WTC11 (cell line): ENCODE measurements at regions not wholly inside any gene's neighbourhood (a gene's known extent, or its start where the extent isn't known, plus 50 kb on each side); places are given as distances from the start of the nearest gene placed in this dataset.

Experiments
- ATAC-seq: fragments of 200-7000 bp; cut with Tn5 transposase; 2 replicates; pipeline ENCODE4 v1.10.0; 2021; ENCODE audit warnings: mild to moderate bottlenecking, moderate library complexity
- CTCF ChIA-PET: fragments of 300-600 bp; sonication (Branson Sonifier 250); formaldehyde crosslinking; loops from one replicate; lab custom pipeline; 2021; ENCODE audit warnings: antibody characterized with exemption; lab: Charles Lee
- POLR2A ChIA-PET: fragments of 350-600 bp; sonication (Branson Sonifier 250); formaldehyde crosslinking; loops from one replicate; lab custom pipeline; 2021; ENCODE audit warnings: antibody characterized with exemption; lab: Charles Lee
- DNase-seq: peaks from one replicate; pipeline ENCODE4 v3.0.0; 2021; ENCODE audit warnings: low spot score
- H3K27ac Mint-ChIP-seq: 2 replicates; pipeline ENCODE4 v1.8.0; 2021; ENCODE audit warnings: mixed read lengths
- H3K27me3 Mint-ChIP-seq: 2 replicates; pipeline ENCODE4 v1.8.0; 2021; ENCODE audit warnings: low read depth, mild to moderate bottlenecking, moderate library complexity, mixed read lengths
- H3K36me3 Mint-ChIP-seq: 2 replicates; pipeline ENCODE4 v1.8.0; 2021; ENCODE audit warnings: mixed read lengths
- H3K4me1 Mint-ChIP-seq: 2 replicates; pipeline ENCODE4 v1.8.0; 2022; ENCODE audit warnings: mixed read lengths
- H3K4me3 Mint-ChIP-seq: 2 replicates; pipeline ENCODE4 v1.8.0; 2021; ENCODE audit warnings: mild to moderate bottlenecking, moderate library complexity, mixed read lengths
- H3K9me3 Mint-ChIP-seq: 2 replicates; pipeline ENCODE4 v1.8.0; 2021; ENCODE audit warnings: mixed read lengths
- CREB1 ChIP-seq: sonication (generic); formaldehyde crosslinking; IDR thresholded peaks from 2 replicates; pipeline ENCODE4 v1.8.0; 2023; ENCODE audit warnings: mild to moderate bottlenecking, missing genetic modification reagents
- ESRRA ChIP-seq: sonication (generic); formaldehyde crosslinking; IDR thresholded peaks from 2 replicates; pipeline ENCODE4 v1.8.1; 2022; ENCODE audit warnings: mild to moderate bottlenecking, missing genetic modification reagents, borderline replicate concordance
- ETV6 ChIP-seq: sonication (generic); formaldehyde crosslinking; IDR thresholded peaks from 2 replicates; pipeline ENCODE4 v1.8.1; 2022; ENCODE audit warnings: mild to moderate bottlenecking, missing genetic modification reagents
- FOXJ3 ChIP-seq: sonication (generic); formaldehyde crosslinking; IDR thresholded peaks from 2 replicates; pipeline ENCODE4 v1.9.0; 2021; ENCODE audit warnings: missing genetic modification reagents, mild to moderate bottlenecking, borderline replicate concordance
- FOXP4 ChIP-seq: sonication (generic); formaldehyde crosslinking; IDR thresholded peaks from 2 replicates; pipeline ENCODE4 v1.8.0; 2022; ENCODE audit warnings: mild to moderate bottlenecking, missing genetic modification reagents
- NR1H2 ChIP-seq: sonication (generic); formaldehyde crosslinking; IDR thresholded peaks from 2 replicates; pipeline ENCODE4 v1.9.0; 2021; ENCODE audit warnings: mild to moderate bottlenecking, moderate library complexity, missing genetic modification reagents
- RORB ChIP-seq: fragments of 250-450 bp; sonication (Bioruptor Pico); IDR thresholded peaks from 2 replicates; pipeline ENCODE4 v1.9.0; 2021; ENCODE audit warnings: mild to moderate bottlenecking
- SP1 ChIP-seq: sonication (generic); formaldehyde crosslinking; conservative IDR thresholded peaks from 2 replicates; pipeline ENCODE4 v1.8.1; 2022; ENCODE audit warnings: missing genetic modification reagents
- TCF7 ChIP-seq: sonication (generic); formaldehyde crosslinking; IDR thresholded peaks from 2 replicates; pipeline ENCODE4 v1.8.0; 2022; ENCODE audit warnings: mild to moderate bottlenecking, low read depth, missing genetic modification reagents, moderate library complexity
- TEAD1 ChIP-seq: sonication (generic); formaldehyde crosslinking; IDR thresholded peaks from 2 replicates; pipeline ENCODE4 v1.8.0; 2022; ENCODE audit warnings: mild to moderate bottlenecking, missing genetic modification reagents
- USF1 ChIP-seq: sonication (generic); formaldehyde crosslinking; IDR thresholded peaks from 2 replicates; pipeline ENCODE4 v1.8.0; 2022; ENCODE audit warnings: mild to moderate bottlenecking, missing genetic modification reagents
- ZNF317 ChIP-seq: sonication (generic); formaldehyde crosslinking; IDR thresholded peaks from 2 replicates; pipeline ENCODE4 v1.8.1; 2023; ENCODE audit warnings: low read depth, mild to moderate bottlenecking, moderate library complexity, missing genetic modification reagents, borderline replicate concordance
- ZNF423 ChIP-seq: fragments of 250-450 bp; sonication (Bioruptor Pico); IDR thresholded peaks from 2 replicates; pipeline ENCODE4 v2.1.2; 2022; ENCODE audit warnings: mild to moderate bottlenecking, moderate library complexity
- ZNF532 ChIP-seq: fragments of 250-450 bp; sonication (Bioruptor Pico); IDR thresholded peaks from 2 replicates; pipeline ENCODE4 v1.9.0; 2021; ENCODE audit warnings: mild to moderate bottlenecking, borderline replicate concordance
- TF ChIP-seq, protein P1 (sequence below): sonication (generic); formaldehyde crosslinking; IDR thresholded peaks from 2 replicates; pipeline ENCODE4 v1.8.1; 2023; ENCODE audit warnings: mild to moderate bottlenecking, missing genetic modification reagents, borderline replicate concordance
- TF ChIP-seq, protein P2 (sequence below): fragments of 250-450 bp; sonication (Bioruptor Pico); IDR thresholded peaks from 2 replicates; pipeline ENCODE4 v1.9.0; 2021; ENCODE audit warnings: moderate library complexity, mild to moderate bottlenecking, inconsistent platforms, borderline replicate concordance
- TF ChIP-seq, protein P3 (sequence below): sonication (generic); formaldehyde crosslinking; IDR thresholded peaks from 2 replicates; pipeline ENCODE4 v1.8.0; 2023; ENCODE audit warnings: missing genetic modification reagents

DNA sequence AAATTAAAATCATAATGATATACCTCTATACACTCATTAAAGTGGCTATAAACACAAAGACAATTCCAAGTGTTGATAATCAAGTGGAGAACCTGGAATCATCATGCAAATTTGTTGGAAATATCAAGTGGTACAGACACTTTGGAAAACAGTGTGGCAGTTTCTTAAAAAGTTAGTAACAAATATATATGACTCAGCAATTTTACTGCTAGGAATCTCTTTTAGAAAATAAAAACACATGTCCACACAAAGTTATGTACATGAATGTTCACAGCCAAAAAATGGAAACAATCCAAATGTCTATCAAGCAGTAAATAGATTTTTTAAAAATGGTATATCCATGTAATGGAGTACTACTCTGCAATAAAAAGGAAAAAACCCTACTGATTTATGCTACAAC, 375.6 kb downstream of the HLX start:
- Mint-ChIP-seq H3K27ac (no peak overlapping the region), H3K36me3 (peaks cover 2% of the 10 kb centered on the region), H3K27me3 (peaks cover 2% of the 10 kb centered on the region; the same call in 1 of the 2 replicates), H3K9me3 (peaks cover 47% of the 10 kb centered on the region), H3K4me3 (no peak overlapping the region), H3K4me1 (no peaks in the 10 kb centered on the region)
- DNase-seq (no peak), ATAC-seq (no peak)
- TF ChIP-seq FOXP4 (CRISPR knock-in tag): no peak
- TF ChIP-seq ESRRA (CRISPR knock-in tag): no peak
- no peak for TF ChIP-seq ZNF423
- TF ChIP-seq, protein P1, sequence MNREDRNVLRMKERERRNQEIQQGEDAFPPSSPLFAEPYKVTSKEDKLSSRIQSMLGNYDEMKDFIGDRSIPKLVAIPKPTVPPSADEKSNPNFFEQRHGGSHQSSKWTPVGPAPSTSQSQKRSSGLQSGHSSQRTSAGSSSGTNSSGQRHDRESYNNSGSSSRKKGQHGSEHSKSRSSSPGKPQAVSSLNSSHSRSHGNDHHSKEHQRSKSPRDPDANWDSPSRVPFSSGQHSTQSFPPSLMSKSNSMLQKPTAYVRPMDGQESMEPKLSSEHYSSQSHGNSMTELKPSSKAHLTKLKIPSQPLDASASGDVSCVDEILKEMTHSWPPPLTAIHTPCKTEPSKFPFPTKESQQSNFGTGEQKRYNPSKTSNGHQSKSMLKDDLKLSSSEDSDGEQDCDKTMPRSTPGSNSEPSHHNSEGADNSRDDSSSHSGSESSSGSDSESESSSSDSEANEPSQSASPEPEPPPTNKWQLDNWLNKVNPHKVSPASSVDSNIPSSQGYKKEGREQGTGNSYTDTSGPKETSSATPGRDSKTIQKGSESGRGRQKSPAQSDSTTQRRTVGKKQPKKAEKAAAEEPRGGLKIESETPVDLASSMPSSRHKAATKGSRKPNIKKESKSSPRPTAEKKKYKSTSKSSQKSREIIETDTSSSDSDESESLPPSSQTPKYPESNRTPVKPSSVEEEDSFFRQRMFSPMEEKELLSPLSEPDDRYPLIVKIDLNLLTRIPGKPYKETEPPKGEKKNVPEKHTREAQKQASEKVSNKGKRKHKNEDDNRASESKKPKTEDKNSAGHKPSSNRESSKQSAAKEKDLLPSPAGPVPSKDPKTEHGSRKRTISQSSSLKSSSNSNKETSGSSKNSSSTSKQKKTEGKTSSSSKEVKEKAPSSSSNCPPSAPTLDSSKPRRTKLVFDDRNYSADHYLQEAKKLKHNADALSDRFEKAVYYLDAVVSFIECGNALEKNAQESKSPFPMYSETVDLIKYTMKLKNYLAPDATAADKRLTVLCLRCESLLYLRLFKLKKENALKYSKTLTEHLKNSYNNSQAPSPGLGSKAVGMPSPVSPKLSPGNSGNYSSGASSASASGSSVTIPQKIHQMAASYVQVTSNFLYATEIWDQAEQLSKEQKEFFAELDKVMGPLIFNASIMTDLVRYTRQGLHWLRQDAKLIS: no peak
- no peak for TF ChIP-seq FOXJ3 (CRISPR knock-in tag)
- TF ChIP-seq ZNF532 (CRISPR knock-in tag): no peak
- TF ChIP-seq USF1 (CRISPR knock-in tag): no peak
- TF ChIP-seq NR1H2: no peak
- TF ChIP-seq, protein P2, sequence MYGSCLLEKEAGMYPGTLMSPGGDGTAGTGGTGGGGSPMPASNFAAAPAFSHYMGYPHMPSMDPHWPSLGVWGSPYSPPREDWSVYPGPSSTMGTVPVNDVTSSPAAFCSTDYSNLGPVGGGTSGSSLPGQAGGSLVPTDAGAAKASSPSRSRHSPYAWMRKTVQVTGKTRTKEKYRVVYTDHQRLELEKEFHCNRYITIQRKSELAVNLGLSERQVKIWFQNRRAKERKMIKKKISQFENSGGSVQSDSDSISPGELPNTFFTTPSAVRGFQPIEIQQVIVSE (CRISPR knock-in tag): no peak
- TF ChIP-seq, protein P3, sequence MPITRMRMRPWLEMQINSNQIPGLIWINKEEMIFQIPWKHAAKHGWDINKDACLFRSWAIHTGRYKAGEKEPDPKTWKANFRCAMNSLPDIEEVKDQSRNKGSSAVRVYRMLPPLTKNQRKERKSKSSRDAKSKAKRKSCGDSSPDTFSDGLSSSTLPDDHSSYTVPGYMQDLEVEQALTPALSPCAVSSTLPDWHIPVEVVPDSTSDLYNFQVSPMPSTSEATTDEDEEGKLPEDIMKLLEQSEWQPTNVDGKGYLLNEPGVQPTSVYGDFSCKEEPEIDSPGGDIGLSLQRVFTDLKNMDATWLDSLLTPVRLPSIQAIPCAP (CRISPR knock-in tag): no peak
- no peak for TF ChIP-seq RORB (CRISPR knock-in tag)
- no peak for TF ChIP-seq ZNF317
- no peak for TF ChIP-seq TEAD1
- no peak for TF ChIP-seq CREB1 (CRISPR knock-in tag)
- no peak for TF ChIP-seq ETV6 (CRISPR knock-in tag)
- no peak for TF ChIP-seq SP1 (CRISPR knock-in tag)
- no peak for TF ChIP-seq TCF7
- ChIA-PET POLR2A (no interaction called here), CTCF (no interaction called here)
